ENCODE measurements at regions not wholly inside any gene's neighbourhood (a gene's known extent, or its start where the extent isn't known, plus 50 kb on each side); places are given as distances from the start of the nearest gene placed in this dataset.

GRCh38 chr5:167415779-167416746, 875.4 kb upstream of the WWC1 start:
- BruUV-seq (replicated peaks) = no TSS peak
- DNase-seq (ENCODE audit: low read depth, low spot score) = no peak
- intact Hi-C loops (cut with micrococcal nuclease) = no loop called here
- Histone ChIP-seq H2AFZ (ENCODE audit: low read depth, low read length) (no peak overlapping the region), H3K27me3 (ENCODE audit: control insufficient read depth in 2 of 2, insufficient read depth in 2 of 2, low read length in 2 of 2) (no peaks in the 10 kb centered on the region), H3K9me3 (replicated peaks; ENCODE audit: control insufficient read depth, insufficient read depth, low read length) (peaks cover 2% of the 10 kb centered on the region), H3K4me3 (replicated peaks in 1 of 3; ENCODE audit: insufficient read depth in 1 of 3, low read depth in 1 of 3, low read length in 3 of 3) (no peak overlapping the region), H3K9ac (replicated peaks; ENCODE audit: extremely low read depth, insufficient read depth, low read length) (no peak overlapping the region), H3K4me1 (ENCODE audit: control insufficient read depth, extremely low read depth, insufficient read depth, low read length) (no peaks in the 10 kb centered on the region), H3K79me2 (ENCODE audit: control insufficient read depth, insufficient read depth, low read length) (no peaks in the 10 kb centered on the region), H3K9me1 (replicated peaks; ENCODE audit: control insufficient read depth, extremely low read depth, insufficient read depth, low read length) (no peaks in the 10 kb centered on the region), H3K36me3 (ENCODE audit: control insufficient read depth in 2 of 2, extremely low read depth in 1 of 2, insufficient read depth in 2 of 2, low read length in 2 of 2) (no peaks in the 10 kb centered on the region), H3K4me2 (ENCODE audit: insufficient read depth, low read length) (no peak overlapping the region), H4K20me1 (replicated peaks; ENCODE audit: control insufficient read depth, extremely low read depth, insufficient read depth, low read length) (no peaks in the 10 kb centered on the region), H3K27ac (ENCODE audit: insufficient read depth, low read depth, low read length) (no peak overlapping the region)
- ChIA-PET CTCF (no interaction called here), POLR2A (no interaction called here)
- no peak for TF ChIP-seq MYC (IDR thresholded peaks at IDR 0.05; ENCODE audit: low read depth, low read length)
- TF ChIP-seq FOS (IDR thresholded peaks at IDR 0.05; ENCODE audit: borderline replicate concordance, insufficient read depth, low read length) = no peak
- TF ChIP-seq CTCF (IDR thresholded peaks at IDR 0.05; ENCODE audit: extremely low read depth in 1 of 2, insufficient read depth in 1 of 2, low read depth in 1 of 2, low read length in 2 of 2) = no peak
- TF ChIP-seq EZH2 (IDR thresholded peaks at IDR 0.05; ENCODE audit: borderline replicate concordance, low read depth, low read length, severe bottlenecking) = no peak
- TF ChIP-seq MAX (IDR thresholded peaks at IDR 0.05; ENCODE audit: insufficient read depth, insufficient read length) = no peak
- TF ChIP-seq GATA2 (IDR thresholded peaks at IDR 0.05; ENCODE audit: insufficient read depth, insufficient read length, low read depth, low read length) = no peak
- no peak for TF ChIP-seq POLR2AphosphoS5 (IDR thresholded peaks at IDR 0.05; ENCODE audit: insufficient read depth, low read depth, low read length)
- dilution Hi-C loops (cut with MboI; ENCODE audit: extremely low pct_ligation_motif_present, low sequenced_read_pairs) = no loop called here
- FAIRE-seq = no peak

Measured in endothelial cell of umbilical vein (primary cell).